Stimulated activated CD8-positive, alpha-beta memory T cell treated with anti-CD3 and anti-CD28 coated beads, Interleukin-4, amount 100 ng/mL, for 24 hours (primary cell): ENCODE measurements at regions not wholly inside any gene's neighbourhood (a gene's known extent, or its start where the extent isn't known, plus 50 kb on each side); places are given as distances from the start of the nearest gene placed in this dataset.

Source experiments
- DNase-seq: peaks from one replicate; pipeline ENCODE4 v3.0.0-alpha.2; 2020; ENCODE audit warnings: low read depth

- no peak for DNase-seq
Observed at GRCh38 chr13:90750021-90750420, 597.5 kb upstream of the MIR17HG start.

GRCh38 chr13:90751026-90751425 lies 596.5 kb upstream of the MIR17HG start:
- DNase-seq = no peak

GRCh38 chr13:90752070-90752469 lies 595.4 kb upstream of the MIR17HG start:
- DNase-seq = no peak

GRCh38 chr13:90757127-90757680 lies 590.3 kb upstream of the MIR17HG start:
- no peak for DNase-seq

DNA sequence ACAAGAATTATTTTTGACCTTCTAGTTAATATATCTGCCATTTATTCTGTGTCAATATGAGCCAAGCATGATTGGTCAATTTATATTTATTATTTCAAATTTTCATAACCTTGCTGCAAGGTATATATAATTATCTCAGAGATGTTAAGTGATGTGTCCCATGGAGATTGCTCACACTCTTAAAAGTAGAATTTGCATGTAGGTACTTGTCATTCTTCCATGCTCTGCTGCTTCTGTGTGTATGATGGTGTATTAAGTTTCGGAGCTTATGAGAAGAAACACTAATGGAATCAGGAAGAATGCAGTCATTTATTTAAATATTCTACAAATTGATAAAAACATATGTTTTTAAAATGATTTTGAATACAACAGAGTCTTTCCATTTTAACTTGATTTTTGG lies 586.8 kb upstream of the MIR17HG start:
- DNase-seq = no peak

DNA sequence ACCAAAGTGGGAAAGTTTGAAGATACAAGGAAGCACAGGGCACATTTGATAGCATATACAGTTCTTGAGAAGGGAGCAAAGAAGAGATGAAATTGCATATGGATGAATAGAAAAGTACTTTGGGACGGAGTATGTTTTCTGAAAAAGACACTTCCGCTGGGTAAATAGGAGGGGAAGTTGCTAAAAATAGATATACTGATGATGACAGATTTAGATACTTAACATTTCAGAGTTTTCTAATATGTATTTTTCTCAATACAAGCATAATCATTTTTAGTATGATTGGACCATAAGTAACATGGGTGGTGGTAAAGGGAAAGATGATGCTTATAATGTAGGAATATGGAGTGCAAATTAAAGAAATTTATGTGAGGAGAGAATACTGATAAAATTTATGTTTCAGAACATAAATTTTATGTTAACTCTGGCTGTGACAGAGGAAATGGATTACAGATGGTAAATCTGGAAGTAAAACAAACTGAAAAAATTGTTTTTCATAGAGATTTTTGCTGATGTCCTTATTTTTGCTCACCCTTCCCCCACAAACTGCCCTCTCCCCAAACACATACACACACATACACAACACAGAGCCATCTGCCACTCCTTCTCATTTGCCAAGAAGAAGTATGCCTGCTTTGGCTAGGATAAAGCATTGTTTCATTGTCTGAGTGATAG lies 583.9 kb upstream of the MIR17HG start:
- DNase-seq = no peak

- DNase-seq = no peak
Observed at GRCh38 chr13:90766386-90766902, 581.0 kb upstream of the MIR17HG start.

GRCh38 chr13:90768116-90768515 lies 579.4 kb upstream of the MIR17HG start:
- no peak for DNase-seq

- DNase-seq = no peak
Observed at GRCh38 chr13:90769387-90769786, 578.1 kb upstream of the MIR17HG start.

GRCh38 chr13:90770334-90770733 lies 577.2 kb upstream of the MIR17HG start:
- no peak for DNase-seq

- DNase-seq = no peak
Observed at GRCh38 chr13:90773681-90774080, 573.8 kb upstream of the MIR17HG start.

DNA sequence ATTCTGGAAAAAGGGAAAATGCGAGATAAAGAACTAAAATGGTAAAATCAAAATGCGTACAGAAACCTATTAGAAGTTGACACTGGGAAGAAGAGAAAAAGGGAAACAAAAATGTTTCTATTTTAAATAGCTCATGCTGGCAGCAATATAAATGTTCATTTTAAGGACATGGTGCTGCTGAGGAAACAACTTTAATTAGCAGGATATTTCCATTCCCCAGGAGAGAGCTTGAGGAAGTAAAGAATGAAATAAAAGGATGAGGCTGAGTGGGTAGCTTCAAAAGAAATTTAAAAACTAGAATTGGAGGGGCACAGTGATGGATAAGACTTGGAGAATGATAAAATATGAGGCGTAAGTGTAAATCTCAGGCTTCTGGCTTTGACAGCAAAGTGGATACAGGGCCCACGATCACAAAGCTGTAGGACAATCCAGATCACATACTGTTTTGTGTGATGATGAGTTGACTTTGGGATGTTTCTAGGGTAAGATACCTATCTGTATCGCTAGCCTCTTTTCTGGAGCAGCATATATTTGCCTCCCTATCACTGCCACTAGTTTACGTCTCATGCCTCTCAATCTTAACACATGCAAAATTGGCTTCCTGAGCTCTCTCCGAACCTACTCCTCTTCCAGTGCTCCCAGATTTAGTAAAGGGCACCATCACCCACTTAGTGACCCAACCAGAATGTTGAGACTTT lies 571.3 kb upstream of the MIR17HG start:
- no peak for DNase-seq

GRCh38 chr13:90783273-90783672 lies 564.2 kb upstream of the MIR17HG start:
- no peak for DNase-seq

- DNase-seq = no peak
Observed at GRCh38 chr13:90787007-90787406, 560.5 kb upstream of the MIR17HG start.

- DNase-seq = no peak
Observed at GRCh38 chr13:90792335-90792734, 555.2 kb upstream of the MIR17HG start.

GRCh38 chr13:90793261-90793820 lies 554.1 kb upstream of the MIR17HG start:
- DNase-seq = no peak

GRCh38 chr13:90796474-90796873 lies 551.0 kb upstream of the MIR17HG start:
- no peak for DNase-seq

DNA sequence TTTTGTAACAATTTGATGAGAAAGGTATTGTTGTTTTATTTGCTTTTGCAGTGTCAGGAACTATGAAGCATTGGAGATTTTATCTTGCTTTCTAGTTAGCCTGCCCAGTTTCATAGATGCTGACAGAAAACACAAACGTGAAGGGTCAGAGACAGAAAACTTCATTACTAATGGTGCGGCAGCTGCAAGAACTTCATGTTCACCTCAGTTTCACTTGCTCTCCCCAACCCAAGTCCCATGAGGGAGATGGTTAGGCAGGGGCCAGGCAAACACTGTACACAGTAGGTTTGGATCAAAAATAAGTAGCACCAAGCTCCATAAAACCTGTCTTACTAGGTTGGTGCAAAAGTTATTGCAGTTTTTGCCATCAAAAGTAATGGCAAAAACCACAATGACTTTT lies 550.2 kb upstream of the MIR17HG start:
- DNase-seq = no peak

DNA sequence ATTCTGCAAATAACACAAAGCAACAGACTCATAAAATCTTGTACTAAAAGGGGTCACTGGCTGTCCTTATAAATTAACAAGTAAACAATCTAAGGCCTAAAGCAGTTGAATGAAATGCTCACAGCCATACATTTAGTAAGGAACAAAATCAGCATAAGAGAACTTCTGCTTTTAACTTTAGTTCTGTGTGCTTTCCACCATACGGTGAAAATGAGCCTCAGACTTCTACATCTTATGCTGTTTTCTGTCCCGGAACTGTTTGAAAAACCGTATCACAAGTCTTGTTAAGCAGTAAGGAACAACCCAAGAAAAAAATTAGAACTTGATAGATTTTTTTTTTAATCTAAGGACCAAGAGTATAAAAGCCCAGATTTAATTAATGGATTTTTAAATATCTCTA lies 549.1 kb upstream of the MIR17HG start:
- no peak for DNase-seq

- no peak for DNase-seq
Observed at GRCh38 chr13:90800082-90800746, 547.3 kb upstream of the MIR17HG start.

DNA sequence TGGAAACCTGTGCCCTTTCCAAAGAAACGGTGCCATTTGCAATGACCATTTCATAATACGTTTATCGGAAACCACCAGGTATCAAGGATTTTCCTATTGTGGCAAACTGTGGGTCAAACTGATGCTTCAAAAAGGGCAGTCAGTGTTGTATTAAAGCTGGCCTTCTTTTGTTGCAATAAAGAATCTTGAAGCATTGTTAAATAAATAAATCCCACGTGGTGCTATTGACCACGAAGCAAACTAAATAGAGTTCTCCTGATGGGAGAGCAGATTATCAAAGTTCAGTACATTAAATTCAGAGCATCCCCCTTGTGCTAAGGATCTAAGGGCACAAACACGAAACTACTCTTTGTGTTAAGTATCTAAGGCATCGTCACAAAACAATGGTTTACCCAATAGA lies 545.9 kb upstream of the MIR17HG start:
- no peak for DNase-seq

DNA sequence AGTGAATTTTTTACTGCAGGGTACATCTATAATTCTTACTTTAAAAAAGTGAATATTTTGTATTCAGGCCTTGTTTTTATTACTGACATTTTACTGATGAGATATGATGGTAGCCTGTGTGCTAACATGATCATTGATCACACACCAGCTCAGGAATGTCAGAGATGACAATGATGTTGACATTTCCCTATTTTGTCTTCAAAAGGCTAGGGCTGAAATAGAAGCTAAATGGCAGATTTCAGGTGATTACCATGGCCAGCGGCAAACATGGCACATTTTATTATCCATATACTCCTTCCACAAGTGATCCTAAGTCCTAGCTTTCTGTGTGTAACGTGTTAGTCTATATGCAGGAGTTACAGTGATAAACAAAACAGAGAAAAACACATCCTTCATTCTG lies 544.3 kb upstream of the MIR17HG start:
- DNase-seq = no peak
